LNCaP clone FGC (cell line): ENCODE measurements at regions not wholly inside any gene's neighbourhood (a gene's known extent, or its start where the extent isn't known, plus 50 kb on each side); places are given as distances from the start of the nearest gene placed in this dataset.

Experiments
- DNase-seq: peaks from one replicate; pipeline ENCODE4 v3.0.0-alpha.2; 2011; ENCODE audit warnings: low read depth
- H3K4me3 ChIP-seq: 2 replicates; pipeline ENCODE4 v1.5.1; 2011; ENCODE audit warnings: mild to moderate bottlenecking, low read depth, low read length, control low read depth
- CTCF ChIP-seq: IDR thresholded peaks from 2 replicates; pipeline ENCODE4 v1.5.1; 2012; ENCODE audit warnings: mild to moderate bottlenecking; ENCODE audit not compliant: control insufficient read depth, insufficient read depth; ENCODE audit errors: extremely low read depth

DNA sequence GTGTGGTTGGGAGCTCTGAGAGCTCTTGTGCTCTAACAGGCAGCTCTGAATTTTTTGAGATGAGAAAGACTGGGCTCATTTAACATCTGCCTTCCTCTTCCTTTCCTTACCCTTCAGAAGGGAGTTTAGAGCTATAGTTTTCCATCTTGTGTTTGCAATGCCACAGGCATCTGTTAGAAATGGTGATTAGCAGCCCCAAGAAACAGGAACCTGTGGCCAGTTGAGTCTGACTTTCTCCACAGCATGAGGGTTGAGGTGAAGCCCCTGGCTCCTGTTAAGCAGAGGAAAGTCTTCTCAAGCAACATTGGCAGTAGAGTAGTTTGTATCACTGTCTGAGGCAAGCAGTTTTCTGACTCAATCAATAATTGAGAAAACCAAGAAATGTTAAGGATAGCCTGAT lies 577.4 kb downstream of the ZEB2 start:
- H3K4me3 ChIP-seq, result no peak overlapping the region
- no peak for DNase-seq
- no peak for TF ChIP-seq CTCF

DNA sequence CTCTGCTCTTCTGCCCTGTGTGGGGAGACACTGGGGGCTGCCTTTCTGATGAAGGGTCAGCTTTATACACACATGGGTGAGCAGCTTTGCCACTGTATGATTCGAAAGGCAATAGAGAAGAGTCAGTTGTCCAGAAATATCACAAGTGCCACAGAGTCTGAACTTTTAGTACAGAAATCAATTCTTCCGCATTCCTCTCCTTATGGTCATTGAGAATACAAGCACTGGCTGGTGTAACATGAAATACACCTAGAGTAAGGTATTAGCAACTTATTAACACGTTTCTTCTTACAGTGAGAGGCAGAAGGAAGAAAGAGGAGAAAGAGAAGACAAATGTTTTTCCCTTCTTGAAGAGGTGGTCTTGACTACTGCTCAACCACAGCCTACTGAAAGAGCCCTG lies 579.2 kb downstream of the ZEB2 start:
- no peak for TF ChIP-seq CTCF
- H3K4me3 ChIP-seq, result no peak overlapping the region
- no peak for DNase-seq

DNA sequence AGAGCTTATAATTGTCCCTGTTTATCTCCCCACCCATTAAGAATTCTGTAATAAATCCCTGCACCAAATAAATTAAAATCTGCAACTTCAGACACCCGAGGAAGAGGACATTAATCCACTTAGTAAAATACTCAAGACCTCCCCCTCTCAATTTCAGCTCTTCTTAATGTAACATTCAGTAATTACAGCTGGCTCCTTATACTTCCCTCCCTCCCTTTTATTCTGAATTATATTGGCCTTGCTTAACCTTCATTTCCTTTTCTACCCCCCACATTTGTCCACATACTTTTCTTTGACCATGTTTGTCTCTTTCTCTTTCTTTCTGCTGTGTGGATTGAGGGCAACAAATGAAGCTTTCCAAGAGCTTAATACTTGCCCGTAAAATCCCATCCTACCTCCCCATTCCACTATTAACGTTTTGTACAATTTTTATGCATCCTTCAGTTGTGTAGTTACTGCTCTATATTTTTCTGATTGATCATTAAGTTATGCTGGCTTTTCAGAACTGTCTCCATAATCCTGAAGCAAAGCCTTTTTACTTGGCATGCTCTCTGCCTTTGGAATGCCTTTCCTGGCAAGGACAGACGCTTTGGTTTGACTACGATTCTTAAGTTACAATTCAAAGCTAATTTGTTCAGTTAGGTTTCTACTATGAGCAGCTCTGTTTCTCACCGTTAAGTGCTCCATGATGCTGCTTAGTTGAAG lies 580.1 kb downstream of the ZEB2 start:
- no peak for TF ChIP-seq CTCF
- DNase-seq, result no peak
- H3K4me3 ChIP-seq, result no peak overlapping the region

- no peak for TF ChIP-seq CTCF
- H3K4me3 ChIP-seq, result no peak overlapping the region
- DNase-seq, result no peak
Measured at GRCh38 chr2:143937723-143938350, 582.1 kb downstream of the ZEB2 start.

DNA sequence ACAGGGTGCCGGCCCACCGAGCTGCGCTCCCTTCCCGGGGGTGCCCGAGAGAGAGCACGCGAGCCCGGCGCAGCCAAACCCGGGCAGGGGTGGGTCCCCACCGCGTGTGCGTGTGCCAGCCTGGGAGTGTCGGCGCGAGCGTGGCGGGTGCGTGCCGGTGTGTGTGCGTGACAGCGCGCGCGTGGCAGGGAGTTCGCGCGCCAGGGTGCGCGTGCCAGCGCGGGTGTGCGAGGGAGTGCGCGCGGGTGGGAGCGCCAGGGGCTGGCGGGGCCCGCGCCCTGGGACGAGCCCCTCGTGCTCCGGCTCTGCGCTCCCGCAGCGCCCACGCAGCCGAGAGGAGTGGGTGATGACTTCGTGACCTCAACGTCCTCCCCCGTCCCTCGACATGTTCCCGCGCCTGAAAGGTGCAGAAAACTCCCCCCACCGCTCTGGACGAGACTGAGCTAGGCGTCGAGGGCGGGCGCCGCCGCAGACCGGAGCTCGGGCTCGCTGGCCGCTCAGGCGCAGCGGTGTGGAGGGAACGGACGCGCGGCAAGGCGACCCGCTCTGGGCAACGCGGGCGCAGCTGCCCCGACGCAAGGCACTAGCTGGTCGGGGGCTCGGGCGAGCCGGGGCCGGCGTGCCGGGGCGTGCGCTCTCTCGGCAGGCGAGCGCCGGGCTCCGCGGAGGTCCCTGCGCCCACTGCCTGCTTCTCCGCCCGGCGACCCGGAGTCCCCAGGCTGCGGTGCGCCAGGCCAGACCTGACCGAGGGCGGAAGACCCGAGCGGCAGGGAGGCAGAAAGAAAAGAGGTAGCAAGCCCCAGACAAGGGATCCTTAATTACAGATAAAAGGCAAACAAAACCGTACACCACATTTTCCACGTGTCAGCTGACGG lies 582.8 kb downstream of the ZEB2 start:
- H3K4me3 ChIP-seq, result no peak overlapping the region
- no peak for DNase-seq

GRCh38 chr2:143936538-143936847 lies 583.4 kb downstream of the ZEB2 start:
- no peak for DNase-seq
- H3K4me3 ChIP-seq, result no peak overlapping the region

More for the DNA sequence above, 582.8 kb downstream of the ZEB2 start:
- no peak for TF ChIP-seq CTCF

More at GRCh38 chr2:143936538-143936847, 583.4 kb downstream of the ZEB2 start:
- no peak for TF ChIP-seq CTCF
